HCT116 (cell line): ENCODE measurements at regions not wholly inside any gene's neighbourhood (a gene's known extent, or its start where the extent isn't known, plus 50 kb on each side); places are given as distances from the start of the nearest gene placed in this dataset.

ENCODE experiments used
- ATAC-seq: fragments of 200-7000 bp; cut with Tn5 transposase; 2 replicates; pipeline ENCODE4 v1.9.1; 2020; ENCODE audit warnings: mild to moderate bottlenecking, moderate library complexity
- BruUV-seq: library from RNA; stranded (reverse); fragments of 400-500 nt; replicated peaks from 2 replicates; lab custom pipeline; 2021; lab: Mats Ljungman, UMichigan
- CTCF ChIA-PET: fragments of 300-600 bp; sonication (Branson Sonifier 250); formaldehyde crosslinking; loops from one replicate; lab custom pipeline; 2021; ENCODE audit warnings: antibody characterized with exemption; lab: Charles Lee
- POLR2A ChIA-PET: fragments of 300-600, 350-600 bp; sonication (Branson Sonifier 250); formaldehyde crosslinking; loops from one replicate; lab custom pipeline; 2021; ENCODE audit warnings: antibody characterized with exemption; lab: Charles Lee
- RAD21 ChIA-PET, 2 experiments: fragments of 300-600 bp; sonication (Branson Sonifier 250); formaldehyde crosslinking; loops; one replicate each; lab custom pipeline; 2023; ENCODE audit warnings: low total read pairs in 2 of 2; ENCODE audit not compliant: uncharacterized antibody in 2 of 2, unreplicated experiment in 2 of 2, low non-redundant PET in 1 of 2; lab: Charles Lee
- DNase-seq: peaks from one replicate; pipeline ENCODE4 v3.0.0-alpha.2; 2010; ENCODE audit warnings: low read depth, low spot score
- H2AFZ ChIP-seq: fragments of 200-600 bp; shearing (Covaris generic), sonication (generic); 2 replicates; pipeline ENCODE4 v1.6.1; 2017; ENCODE audit warnings: low read depth, mixed run types, mixed read lengths, antibody characterized with exemption, low read length; ENCODE audit not compliant: poor library complexity, severe bottlenecking
- H3K27ac ChIP-seq: 2 replicates; pipeline ENCODE4 v1.5.1; 2012; ENCODE audit warnings: low read depth, low read length
- H3K27me3 ChIP-seq: fragments of 200-600 bp; sonication (generic); 2 replicates; pipeline ENCODE4 v1.6.1; 2016; ENCODE audit warnings: mixed run types, low read length, mixed read lengths; ENCODE audit not compliant: insufficient read depth
- H3K36me3 ChIP-seq, 2 experiments: fragments of 200-500 bp in 1 of 2; fragments of 200-600 bp in 1 of 2; sonication (Bioruptor generic) in 1 of 2; sonication (generic) in 1 of 2; 2 replicates each; pipeline versions ENCODE4 v1.5.1 to v1.6.1; 2014 to 2016; ENCODE audit warnings: low read length in 2 of 2, inconsistent platforms in 1 of 2, mixed read lengths in 1 of 2, mixed run types in 1 of 2; ENCODE audit not compliant: insufficient read depth in 2 of 2, control insufficient read depth in 1 of 2
- H3K4me1 ChIP-seq, 2 experiments: fragments of 200-600 bp in 1 of 2; sonication (generic) in 1 of 2; 2 replicates each; pipeline versions ENCODE4 v1.5.1 to v1.6.1; 2012 to 2017; ENCODE audit warnings: low read length in 2 of 2, inconsistent platforms in 1 of 2, mild to moderate bottlenecking in 1 of 2, mixed read lengths in 1 of 2, mixed run types in 1 of 2, moderate library complexity in 1 of 2; ENCODE audit not compliant: insufficient read depth in 2 of 2, control insufficient read depth in 1 of 2
- H3K4me2 ChIP-seq: fragments of 200-600 bp; sonication (generic); 2 replicates; pipeline ENCODE4 v1.6.1; 2017; ENCODE audit warnings: mixed run types, low read length, mixed read lengths
- H3K4me3 ChIP-seq, 2 experiments: fragments of 200-600 bp in 1 of 2; sonication (generic) in 1 of 2; replicated peaks in 1 of 2; 2 replicates each; pipeline ENCODE4 v1.5.1; 2011 to 2016; ENCODE audit warnings: low read length in 2 of 2, control low read depth in 1 of 2, low read depth in 1 of 2, mild to moderate bottlenecking in 1 of 2, mixed read lengths in 1 of 2, mixed run types in 1 of 2
- H3K79me2 ChIP-seq: fragments of 200-600 bp; sonication (generic); 2 replicates; pipeline ENCODE4 v1.6.1; 2017; ENCODE audit warnings: mild to moderate bottlenecking, mixed run types, low read length, moderate library complexity, mixed read lengths; ENCODE audit not compliant: insufficient read depth
- H3K9ac ChIP-seq: fragments of 200-600 bp; sonication (generic); 2 replicates; pipeline ENCODE4 v1.6.1; 2016; ENCODE audit warnings: low read length, mixed read lengths
- H3K9me2 ChIP-seq: fragments of 200-600 bp; sonication (generic), shearing (Covaris generic); 2 replicates; pipeline ENCODE4 v1.6.1; 2017; ENCODE audit warnings: mixed run types, mild to moderate bottlenecking, moderate library complexity; ENCODE audit not compliant: insufficient read depth
- H3K9me3 ChIP-seq, 2 experiments: fragments of 200-500 bp in 1 of 2; fragments of 200-600 bp in 1 of 2; sonication (Bioruptor generic) in 1 of 2; sonication (generic) in 1 of 2; 2 replicates each; pipeline ENCODE4 v1.6.1; 2014 to 2017; ENCODE audit warnings: low read length in 2 of 2, mixed read lengths in 2 of 2, inconsistent platforms in 1 of 2, low read depth in 1 of 2, mild to moderate bottlenecking in 1 of 2, mixed run types in 1 of 2, moderate library complexity in 1 of 2; ENCODE audit not compliant: control insufficient read depth in 1 of 2, insufficient read depth in 1 of 2
- H4K20me1 ChIP-seq: fragments of 200-600 bp; sonication (generic), shearing (Covaris generic); 2 replicates; pipeline ENCODE4 v1.6.1; 2017; ENCODE audit warnings: mixed run types, mild to moderate bottlenecking, moderate library complexity; ENCODE audit not compliant: insufficient read depth
- CBX3 ChIP-seq: IDR thresholded peaks from 2 replicates; pipeline ENCODE4 v1.6.1; 2012; ENCODE audit warnings: low read depth
- CEBPB ChIP-seq: IDR thresholded peaks from 2 replicates; pipeline ENCODE4 v1.6.1; 2012; ENCODE audit warnings: low read depth
- EGR1 ChIP-seq: IDR thresholded peaks from 2 replicates; pipeline ENCODE4 v1.6.1; 2012; ENCODE audit warnings: low read depth
- EZH2 ChIP-seq: fragments of 200-600 bp; sonication (generic); IDR thresholded peaks from 2 replicates; pipeline ENCODE4 v1.6.1; 2017; ENCODE audit warnings: antibody characterized with exemption, mixed run types
- POLR2A ChIP-seq: IDR thresholded peaks from 2 replicates; pipeline ENCODE4 v1.7.0; 2011; ENCODE audit warnings: borderline replicate concordance; ENCODE audit not compliant: insufficient read depth, insufficient read length; ENCODE audit errors: extremely low read depth
- SIN3A ChIP-seq: IDR thresholded peaks from 2 replicates; pipeline ENCODE4 v1.6.1; 2012; ENCODE audit warnings: low read depth
- SP1 ChIP-seq: IDR thresholded peaks from 2 replicates; pipeline ENCODE4 v1.6.1; 2012; ENCODE audit warnings: low read depth
- SRF ChIP-seq: IDR thresholded peaks from 2 replicates; pipeline ENCODE4 v1.6.1; 2012; ENCODE audit warnings: low read depth
- ZFX ChIP-seq: fragments of 450-650 bp; IDR thresholded peaks from 2 replicates; pipeline ENCODE4 v1.6.1; 2017
- ZNF274 ChIP-seq: fragments of 200-500 bp; sonication (Bioruptor generic); IDR thresholded peaks from 2 replicates; pipeline ENCODE4 v1.6.1; 2014; ENCODE audit warnings: mild to moderate bottlenecking, low read depth, low read length, inconsistent platforms
- intact Hi-C: fragments of 100-400 bp; cut with micrococcal nuclease; formaldehyde crosslinking; loops from 2 replicates; pipeline ENCODE4 v1.10.0; 2022
- TF ChIP-seq, protein P1 (sequence below): IDR thresholded peaks from 2 replicates; pipeline ENCODE4 v1.6.1; 2012
- TF ChIP-seq, protein P2 (sequence below): IDR thresholded peaks from 2 replicates; pipeline ENCODE4 v1.6.1; 2012

DNA sequence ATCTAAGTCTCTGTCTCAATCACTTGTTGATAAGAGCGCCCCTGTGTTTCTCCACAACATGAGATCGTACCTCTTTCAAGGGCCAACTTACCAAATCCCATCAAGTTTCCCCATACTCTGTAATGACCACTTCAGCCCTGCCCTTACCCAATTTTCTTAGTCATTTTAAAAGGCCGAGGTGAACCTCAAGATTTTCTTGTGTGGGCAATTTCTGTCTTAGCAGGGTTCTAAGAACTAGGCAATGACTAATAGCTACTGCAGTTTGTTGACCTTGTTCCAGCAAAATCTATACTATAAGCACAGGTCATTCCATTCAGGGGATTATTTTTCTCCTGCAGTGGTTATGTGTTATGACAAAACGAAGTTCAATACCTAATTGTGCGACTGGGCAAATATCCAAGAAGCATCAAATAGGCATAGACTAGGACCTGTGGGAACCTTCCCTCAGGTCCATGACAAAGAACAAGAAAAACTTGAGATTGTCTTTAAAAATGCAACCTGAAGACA, 359.8 kb downstream of the PCNX1 start:
- ATAC-seq, result no peak
- intact Hi-C loops, result no loop called here
- no peak overlapping the region for H3K4me2 ChIP-seq
- TF ChIP-seq ZNF274 (no peak), SIN3A (no peak), CEBPB (no peak), POLR2A (no peak), CBX3 (no peak), EGR1 (no peak)
- TF ChIP-seq, protein P1, sequence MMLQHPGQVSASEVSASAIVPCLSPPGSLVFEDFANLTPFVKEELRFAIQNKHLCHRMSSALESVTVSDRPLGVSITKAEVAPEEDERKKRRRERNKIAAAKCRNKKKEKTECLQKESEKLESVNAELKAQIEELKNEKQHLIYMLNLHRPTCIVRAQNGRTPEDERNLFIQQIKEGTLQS, result no peak
- TF ChIP-seq, protein P2, sequence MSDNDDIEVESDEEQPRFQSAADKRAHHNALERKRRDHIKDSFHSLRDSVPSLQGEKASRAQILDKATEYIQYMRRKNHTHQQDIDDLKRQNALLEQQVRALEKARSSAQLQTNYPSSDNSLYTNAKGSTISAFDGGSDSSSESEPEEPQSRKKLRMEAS, result no peak
- RAD21 ChIA-PET, result no interaction called here
- POLR2A ChIA-PET, result no interaction called here
- H3K36me3 ChIP-seq, result no peaks in the 10 kb centered on the region
- H3K9ac ChIP-seq, result no peak overlapping the region
- no peaks in the 10 kb centered on the region; the same call in 1 of the 2 replicates for H3K9me2 ChIP-seq
- H3K4me3 ChIP-seq, result no peak overlapping the region
- H3K27ac ChIP-seq, result no peak overlapping the region
- no peaks in the 10 kb centered on the region for H3K9me3 ChIP-seq
- no peaks in the 10 kb centered on the region for H3K79me2 ChIP-seq
- H3K4me1 ChIP-seq, result no peaks in the 10 kb centered on the region
- no TSS peak for BruUV-seq
- CTCF ChIA-PET, result no interaction called here
- H2AFZ ChIP-seq, result no peak overlapping the region
- no peaks in the 10 kb centered on the region for H3K27me3 ChIP-seq
- no peaks in the 10 kb centered on the region for H4K20me1 ChIP-seq
- DNase-seq, result no peak

GRCh38 chr14:71267691-71268090, 360.4 kb downstream of the PCNX1 start:
- DNase-seq, result no peak
- no peak overlapping the region for H3K9ac ChIP-seq

More at GRCh38 chr14:71267691-71268090, 360.4 kb downstream of the PCNX1 start:
- Histone ChIP-seq H4K20me1 (no peaks in the 10 kb centered on the region), H3K4me3 (no peak overlapping the region), H2AFZ (no peak overlapping the region), H3K9me3 (no peaks in the 10 kb centered on the region), H3K4me1 (no peaks in the 10 kb centered on the region), H3K27me3 (no peaks in the 10 kb centered on the region), H3K4me2 (no peak overlapping the region), H3K9me2 (no peaks in the 10 kb centered on the region; the same call in 1 of the 2 replicates), H3K79me2 (no peaks in the 10 kb centered on the region), H3K36me3 (no peaks in the 10 kb centered on the region), H3K27ac (no peak overlapping the region)
- RAD21 ChIA-PET, result no interaction called here
- intact Hi-C loops, result no loop called here
- POLR2A ChIA-PET, result no interaction called here
- BruUV-seq, result no TSS peak
- no peak for ATAC-seq
- TF ChIP-seq SRF, result no peak
- TF ChIP-seq, protein P1, result no peak
- TF ChIP-seq SP1, result no peak
- TF ChIP-seq EZH2, result no peak
- TF ChIP-seq ZFX, result no peak
- no peak for TF ChIP-seq POLR2A
- CTCF ChIA-PET, result no interaction called here
